ENCODE measurements at regions not wholly inside any gene's neighbourhood (a gene's known extent, or its start where the extent isn't known, plus 50 kb on each side); places are given as distances from the start of the nearest gene placed in this dataset.

DNA sequence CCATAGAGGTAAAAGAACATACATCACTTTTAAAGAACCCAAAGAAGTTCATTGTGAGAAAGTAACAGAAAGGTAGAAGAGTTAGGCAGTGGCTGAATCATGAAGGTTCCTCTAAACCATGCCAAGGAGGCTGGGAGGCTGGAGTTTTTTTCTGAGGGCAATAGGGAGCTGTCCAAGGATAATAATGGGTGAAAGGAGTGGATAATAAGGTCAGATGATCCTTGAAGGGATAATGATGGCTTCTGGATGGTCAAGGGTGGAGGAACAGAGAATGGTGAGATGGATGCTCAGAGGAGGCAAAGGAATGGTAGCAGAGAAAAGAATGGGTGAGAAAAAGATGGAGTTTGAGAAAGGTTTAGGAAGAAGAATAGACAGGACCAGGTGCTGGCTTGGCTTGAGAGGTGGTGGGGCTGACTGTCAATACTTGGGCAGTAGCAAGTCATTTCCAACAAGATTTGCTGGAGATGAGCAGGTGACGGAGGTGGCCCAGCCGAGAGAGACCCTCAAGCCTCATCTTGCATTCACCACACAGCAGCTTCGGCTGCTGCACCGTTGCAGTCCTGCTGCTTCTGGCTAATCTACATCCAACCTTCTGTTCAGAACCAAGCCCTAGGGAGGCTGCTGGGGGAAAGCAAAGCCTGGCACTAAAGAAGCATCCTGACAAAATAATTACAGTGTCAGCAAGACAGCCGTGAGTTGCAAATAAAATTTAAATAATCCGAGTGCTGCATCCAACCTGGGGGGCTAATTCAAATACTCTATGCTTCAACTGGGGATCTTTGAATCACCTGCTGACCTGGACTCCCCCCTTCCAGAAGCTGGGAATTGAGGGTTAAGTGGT is 131.2 kb upstream of the KCNG1 start:
- Histone ChIP-seq H3K4me3 (ENCODE audit: low read length) (no peak overlapping the region), H3K36me3 (ENCODE audit: insufficient read depth, low read length) (no peaks in the 10 kb centered on the region), H3K9me3 (replicated peaks; ENCODE audit: low read length) (no peaks in the 10 kb centered on the region), H3K4me1 (ENCODE audit: control insufficient read depth, insufficient read depth, low read length) (no peaks in the 10 kb centered on the region), H3K4me2 (ENCODE audit: low read length) (no peak overlapping the region), H3K27me3 (ENCODE audit: control insufficient read depth, insufficient read depth, low read length) (peaks cover 79% of the 10 kb centered on the region), H3K9ac (ENCODE audit: low read depth, low read length) (no peak overlapping the region)

DNA sequence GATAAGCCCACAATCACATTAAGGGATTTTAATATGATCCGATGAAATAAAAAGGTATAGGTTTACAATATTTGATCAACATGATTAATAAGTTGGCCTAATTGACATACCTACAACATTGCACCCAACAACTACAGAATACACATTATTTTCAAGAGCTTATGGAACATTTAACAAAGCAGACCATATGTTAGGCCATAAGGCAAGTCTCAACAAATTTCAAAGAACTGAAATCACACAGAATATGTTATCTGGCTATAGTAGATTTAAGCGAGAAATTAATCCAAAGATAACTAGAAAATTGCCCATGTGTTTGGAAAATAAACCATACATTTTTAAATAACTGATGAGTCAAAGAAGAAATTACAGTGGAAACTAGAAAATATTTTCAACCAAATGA is 126.0 kb upstream of the KCNG1 start:
- Histone ChIP-seq H3K4me1 (ENCODE audit: control insufficient read depth, insufficient read depth, low read length) (no peaks in the 10 kb centered on the region), H3K4me3 (ENCODE audit: low read length) (no peak overlapping the region), H3K27me3 (ENCODE audit: control insufficient read depth, insufficient read depth, low read length) (peaks cover 59% of the 10 kb centered on the region), H3K9me3 (replicated peaks; ENCODE audit: low read length) (peaks cover 12% of the 10 kb centered on the region), H3K36me3 (ENCODE audit: insufficient read depth, low read length) (no peaks in the 10 kb centered on the region), H3K9ac (ENCODE audit: low read depth, low read length) (no peak overlapping the region), H3K4me2 (ENCODE audit: low read length) (no peak overlapping the region)

DNA sequence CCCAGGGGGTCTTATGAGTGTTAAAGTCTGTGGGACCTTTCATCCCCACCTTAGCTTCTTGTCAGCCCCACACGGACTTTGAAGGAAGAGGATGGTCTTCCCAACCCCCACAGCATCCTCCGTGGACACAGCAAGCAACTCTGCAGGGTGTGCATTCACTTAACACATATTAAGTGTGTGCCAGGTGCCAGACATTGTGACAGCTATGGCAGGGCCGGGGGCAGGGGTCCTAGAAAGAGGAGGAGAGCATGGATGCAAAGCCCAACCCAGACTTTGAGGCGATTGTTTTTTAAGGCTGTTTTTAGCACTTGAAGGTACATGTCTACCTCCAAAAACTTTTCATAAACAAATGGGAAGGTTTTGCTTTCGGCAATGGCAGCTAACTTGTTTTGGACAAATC is 121.6 kb upstream of the KCNG1 start:
- H3K36me3 ChIP-seq (ENCODE audit: insufficient read depth, low read length) = no peaks in the 10 kb centered on the region
- H3K9me3 ChIP-seq (replicated peaks; ENCODE audit: low read length) = peaks cover 12% of the 10 kb centered on the region
- no peak overlapping the region for H3K4me2 ChIP-seq (ENCODE audit: low read length)
- H3K4me3 ChIP-seq (ENCODE audit: low read length) = no peak overlapping the region
- no peaks in the 10 kb centered on the region for H3K4me1 ChIP-seq (ENCODE audit: control insufficient read depth, insufficient read depth, low read length)
- H3K9ac ChIP-seq (ENCODE audit: low read depth, low read length) = no peak overlapping the region
- peaks cover 69% of the 10 kb centered on the region for H3K27me3 ChIP-seq (ENCODE audit: control insufficient read depth, insufficient read depth, low read length)

GRCh38 chr20:51143652-51144051 is 120.7 kb upstream of the KCNG1 start:
- no peak overlapping the region for H3K4me2 ChIP-seq (ENCODE audit: low read length)
- no peaks in the 10 kb centered on the region for H3K4me1 ChIP-seq (ENCODE audit: control insufficient read depth, insufficient read depth, low read length)
- H3K9ac ChIP-seq (ENCODE audit: low read depth, low read length) = no peak overlapping the region
- H3K36me3 ChIP-seq (ENCODE audit: insufficient read depth, low read length) = no peaks in the 10 kb centered on the region
- peaks cover 73% of the 10 kb centered on the region for H3K27me3 ChIP-seq (ENCODE audit: control insufficient read depth, insufficient read depth, low read length)
- H3K4me3 ChIP-seq (ENCODE audit: low read length) = no peak overlapping the region
- H3K9me3 ChIP-seq (replicated peaks; ENCODE audit: low read length) = peaks cover 12% of the 10 kb centered on the region

- no peaks in the 10 kb centered on the region for H3K36me3 ChIP-seq (ENCODE audit: insufficient read depth, low read length)
- no peak overlapping the region for H3K9ac ChIP-seq (ENCODE audit: low read depth, low read length)
- H3K4me2 ChIP-seq (ENCODE audit: low read length) = no peak overlapping the region
- no peaks in the 10 kb centered on the region for H3K4me1 ChIP-seq (ENCODE audit: control insufficient read depth, insufficient read depth, low read length)
- peaks cover 76% of the 10 kb centered on the region for H3K27me3 ChIP-seq (ENCODE audit: control insufficient read depth, insufficient read depth, low read length)
- no peak overlapping the region for H3K4me3 ChIP-seq (ENCODE audit: low read length)
- H3K9me3 ChIP-seq (replicated peaks; ENCODE audit: low read length) = peaks cover 12% of the 10 kb centered on the region
Measured at GRCh38 chr20:51142448-51142847, 119.5 kb upstream of the KCNG1 start.

GRCh38 chr20:51140671-51141070 is 117.8 kb upstream of the KCNG1 start:
- Histone ChIP-seq H3K27me3 (ENCODE audit: control insufficient read depth, insufficient read depth, low read length) (peaks cover 66% of the 10 kb centered on the region), H3K36me3 (ENCODE audit: insufficient read depth, low read length) (no peaks in the 10 kb centered on the region), H3K9ac (ENCODE audit: low read depth, low read length) (no peak overlapping the region), H3K4me1 (ENCODE audit: control insufficient read depth, insufficient read depth, low read length) (no peaks in the 10 kb centered on the region), H3K9me3 (replicated peaks; ENCODE audit: low read length) (peaks cover 4% of the 10 kb centered on the region), H3K4me2 (ENCODE audit: low read length) (no peak overlapping the region), H3K4me3 (ENCODE audit: low read length) (no peak overlapping the region)

- Histone ChIP-seq H3K9ac (ENCODE audit: low read depth, low read length) (no peak overlapping the region), H3K4me3 (ENCODE audit: low read length) (no peak overlapping the region), H3K36me3 (ENCODE audit: insufficient read depth, low read length) (no peaks in the 10 kb centered on the region), H3K4me2 (ENCODE audit: low read length) (no peak overlapping the region), H3K27me3 (ENCODE audit: control insufficient read depth, insufficient read depth, low read length) (peaks cover 58% of the 10 kb centered on the region), H3K9me3 (replicated peaks; ENCODE audit: low read length) (no peaks in the 10 kb centered on the region), H3K4me1 (ENCODE audit: control insufficient read depth, insufficient read depth, low read length) (no peaks in the 10 kb centered on the region)
Measured at GRCh38 chr20:51139891-51140290, 117.0 kb upstream of the KCNG1 start.

DNA sequence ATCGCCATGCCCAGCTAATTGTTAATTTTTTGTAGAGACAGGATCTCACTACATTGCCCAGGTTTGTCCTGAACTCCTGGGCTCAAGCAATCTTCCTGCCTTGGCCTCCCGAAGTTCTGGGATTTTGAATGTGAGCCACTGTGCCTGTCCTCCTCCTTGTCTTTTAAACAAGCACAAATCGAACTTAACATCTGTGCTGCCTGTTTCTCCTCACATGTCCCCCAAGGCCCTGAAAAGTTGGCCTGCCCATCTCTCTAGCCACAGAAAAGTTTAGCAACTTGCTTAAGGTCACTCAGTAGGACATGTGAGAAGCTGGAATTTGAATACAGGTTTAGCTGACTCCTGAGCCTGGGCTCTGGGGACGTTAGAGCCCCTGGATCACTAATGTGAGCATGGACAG is 115.7 kb upstream of the KCNG1 start:
- Histone ChIP-seq H3K9me3 (replicated peaks; ENCODE audit: low read length) (no peaks in the 10 kb centered on the region), H3K4me3 (ENCODE audit: low read length) (no peak overlapping the region), H3K9ac (ENCODE audit: low read depth, low read length) (no peak overlapping the region), H3K4me1 (ENCODE audit: control insufficient read depth, insufficient read depth, low read length) (no peaks in the 10 kb centered on the region), H3K36me3 (ENCODE audit: insufficient read depth, low read length) (no peaks in the 10 kb centered on the region), H3K27me3 (ENCODE audit: control insufficient read depth, insufficient read depth, low read length) (peaks cover 45% of the 10 kb centered on the region), H3K4me2 (ENCODE audit: low read length) (no peak overlapping the region)

DNA sequence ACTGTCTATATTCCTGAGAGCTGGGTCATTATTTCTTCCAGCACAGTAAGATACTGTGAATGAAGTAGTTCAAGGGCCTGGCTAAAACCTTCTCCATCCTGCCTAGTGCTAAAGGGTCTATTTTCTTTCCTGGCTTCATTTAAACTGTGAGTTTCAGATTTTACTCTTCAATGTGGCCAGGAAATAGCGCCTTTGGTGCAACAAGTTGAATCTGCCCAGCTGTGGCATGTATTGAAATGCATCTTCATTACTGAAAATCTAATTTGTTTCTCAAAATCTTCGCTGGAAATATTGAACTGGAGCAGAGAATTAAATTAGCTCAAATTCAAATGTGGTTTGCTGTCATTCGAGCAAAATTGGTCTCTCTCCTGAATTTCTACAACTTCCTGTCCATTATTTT is 114.6 kb upstream of the KCNG1 start:
- H3K4me2 ChIP-seq (ENCODE audit: low read length) = no peak overlapping the region
- peaks cover 42% of the 10 kb centered on the region for H3K27me3 ChIP-seq (ENCODE audit: control insufficient read depth, insufficient read depth, low read length)
- no peaks in the 10 kb centered on the region for H3K9me3 ChIP-seq (replicated peaks; ENCODE audit: low read length)

DNA sequence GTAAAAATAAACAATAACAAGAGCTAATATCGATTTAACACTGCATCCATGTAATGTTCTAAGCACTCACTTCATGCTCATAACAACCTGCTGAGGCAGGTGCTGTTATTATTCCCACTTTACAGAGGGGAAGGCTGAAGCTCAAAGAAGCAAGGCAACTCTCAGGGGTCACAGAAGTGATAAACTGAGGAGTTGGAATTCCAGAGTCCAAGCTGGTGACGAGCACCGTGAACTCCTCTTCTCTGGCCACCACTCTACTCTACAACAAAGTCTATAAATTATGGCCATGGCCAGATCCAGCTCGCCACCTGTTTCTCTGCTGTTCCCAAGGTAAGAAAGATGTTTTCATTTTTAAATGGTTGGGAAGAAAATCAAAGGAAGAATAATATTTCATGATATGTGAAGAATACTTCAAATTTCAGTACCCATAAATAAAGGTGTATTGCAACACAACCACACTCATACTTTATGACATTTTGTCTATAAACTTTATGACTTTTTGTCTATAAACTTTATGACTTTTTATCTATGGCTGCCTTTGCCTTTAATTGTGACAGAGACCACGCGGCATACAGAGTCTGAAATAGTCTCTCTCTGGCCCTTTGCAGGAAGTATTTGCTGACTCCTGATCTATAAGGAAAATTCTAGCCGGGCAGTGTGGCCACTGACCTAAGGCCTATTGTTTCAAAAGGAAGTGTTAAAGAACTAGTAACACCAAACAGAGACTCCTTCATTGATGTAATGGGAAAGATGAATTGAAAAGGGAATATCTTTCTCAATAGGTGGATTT is 113.2 kb upstream of the KCNG1 start:
- H3K4me3 ChIP-seq (ENCODE audit: low read length) = no peak overlapping the region
- no peaks in the 10 kb centered on the region for H3K4me1 ChIP-seq (ENCODE audit: control insufficient read depth, insufficient read depth, low read length)
- no peaks in the 10 kb centered on the region for H3K9me3 ChIP-seq (replicated peaks; ENCODE audit: low read length)
- H3K9ac ChIP-seq (ENCODE audit: low read depth, low read length) = no peak overlapping the region
- H3K36me3 ChIP-seq (ENCODE audit: insufficient read depth, low read length) = no peaks in the 10 kb centered on the region
- H3K27me3 ChIP-seq (ENCODE audit: control insufficient read depth, insufficient read depth, low read length) = peaks cover 36% of the 10 kb centered on the region
- no peak overlapping the region for H3K4me2 ChIP-seq (ENCODE audit: low read length)

More for the DNA sequence above, 114.6 kb upstream of the KCNG1 start:
- Histone ChIP-seq H3K4me1 (ENCODE audit: control insufficient read depth, insufficient read depth, low read length) (no peaks in the 10 kb centered on the region), H3K4me3 (ENCODE audit: low read length) (no peak overlapping the region), H3K36me3 (ENCODE audit: insufficient read depth, low read length) (no peaks in the 10 kb centered on the region), H3K9ac (ENCODE audit: low read depth, low read length) (no peak overlapping the region)

DNA sequence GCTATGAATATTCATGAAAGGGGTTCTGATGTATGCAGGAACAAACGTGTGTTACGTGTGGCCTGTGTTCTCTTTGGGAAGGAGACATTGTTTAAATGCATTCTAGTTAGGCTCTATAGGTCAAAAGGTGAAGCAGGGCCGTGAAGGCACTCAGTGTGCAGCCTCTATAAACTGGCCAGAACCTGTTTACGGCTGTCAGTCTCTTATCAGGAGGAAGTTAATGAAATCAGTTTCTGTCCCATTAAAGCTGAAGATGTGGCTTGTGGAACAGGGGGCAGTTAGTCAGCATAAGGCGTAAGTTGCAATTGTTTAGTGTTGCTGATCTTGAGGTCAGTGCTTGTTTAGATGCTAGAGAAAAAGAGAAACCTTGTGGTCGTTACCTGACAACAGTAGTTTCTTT is 111.5 kb upstream of the KCNG1 start:
- Histone ChIP-seq H3K4me2 (ENCODE audit: low read length) (no peak overlapping the region), H3K36me3 (ENCODE audit: insufficient read depth, low read length) (no peaks in the 10 kb centered on the region), H3K4me3 (ENCODE audit: low read length) (no peak overlapping the region), H3K9me3 (replicated peaks; ENCODE audit: low read length) (no peaks in the 10 kb centered on the region), H3K27me3 (ENCODE audit: control insufficient read depth, insufficient read depth, low read length) (peaks cover 19% of the 10 kb centered on the region), H3K4me1 (ENCODE audit: control insufficient read depth, insufficient read depth, low read length) (no peaks in the 10 kb centered on the region), H3K9ac (ENCODE audit: low read depth, low read length) (no peak overlapping the region)

Measured in skeletal muscle satellite cell (primary cell).